Neuronal stem cell (in vitro differentiated cells): ENCODE measurements at regions not wholly inside any gene's neighbourhood (a gene's known extent, or its start where the extent isn't known, plus 50 kb on each side); places are given as distances from the start of the nearest gene placed in this dataset.
"Not testable (repeated sequence)": the region's sequence is repeated elsewhere in the genome, so short reads cannot be mapped to it uniquely, and the experiment has no call there.

Experiments
- DNase-seq: peaks from one replicate; pipeline ENCODE4 v3.0.0-alpha.2; 2013; ENCODE audit warnings: low spot score
- H2AFZ ChIP-seq: one replicate; pipeline ENCODE4 v1.6.1; 2013; ENCODE audit warnings: mild to moderate bottlenecking, low read length, inconsistent platforms
- H2AK5ac ChIP-seq: 2 replicates; pipeline ENCODE4 v1.6.1; 2013; ENCODE audit warnings: low read depth, mild to moderate bottlenecking, inconsistent platforms, low read length, moderate library complexity, mixed read lengths
- H2BK120ac ChIP-seq: 2 replicates; pipeline ENCODE4 v1.6.1; 2013; ENCODE audit warnings: low read depth, mild to moderate bottlenecking, inconsistent platforms, low read length, moderate library complexity, mixed read lengths
- H2BK12ac ChIP-seq: one replicate; pipeline ENCODE4 v1.6.1; 2013; ENCODE audit warnings: low read length, inconsistent platforms
- H2BK15ac ChIP-seq: 2 replicates; pipeline ENCODE4 v1.6.1; 2013; ENCODE audit warnings: mild to moderate bottlenecking, low read length, inconsistent platforms, mixed read lengths
- H2BK5ac ChIP-seq: one replicate; pipeline ENCODE4 v1.6.1; 2013; ENCODE audit warnings: inconsistent platforms, mild to moderate bottlenecking, low read length, moderate library complexity
- H3K14ac ChIP-seq: one replicate; pipeline ENCODE4 v1.6.1; 2013; ENCODE audit warnings: low read length, inconsistent platforms
- H3K18ac ChIP-seq: 2 replicates; pipeline ENCODE4 v1.6.1; 2013; ENCODE audit warnings: low read length, inconsistent platforms
- H3K23ac ChIP-seq: 2 replicates; pipeline ENCODE4 v1.6.1; 2013; ENCODE audit warnings: low read depth, mild to moderate bottlenecking, mixed read lengths, low read length, inconsistent platforms; ENCODE audit not compliant: poor library complexity
- H3K27ac ChIP-seq: replicated peaks from 3 replicates; pipeline ENCODE4 v1.5.1; 2013; ENCODE audit warnings: low read length, inconsistent platforms
- H3K27me3 ChIP-seq, 3 experiments: 2 replicates each; pipeline ENCODE4 v1.6.1; 2013; ENCODE audit warnings: low read length in 3 of 3, mild to moderate bottlenecking in 2 of 3, inconsistent platforms in 1 of 3, low read depth in 1 of 3, mixed read lengths in 1 of 3, moderate library complexity in 1 of 3; ENCODE audit not compliant: control insufficient read depth in 3 of 3, insufficient read depth in 3 of 3
- H3K36me3 ChIP-seq, 2 donors: replicated peaks in 1 of 2; 2 replicates each; pipeline ENCODE4 v1.6.1; 2013; ENCODE audit warnings: low read length in 2 of 2; ENCODE audit not compliant: control insufficient read depth in 2 of 2, insufficient read depth in 2 of 2
- H3K4ac ChIP-seq: 2 replicates; pipeline ENCODE4 v1.6.1; 2013; ENCODE audit warnings: inconsistent platforms, mild to moderate bottlenecking, low read length, moderate library complexity
- H3K4me1 ChIP-seq, 2 donors: 1 replicate in 1 of 2; 2 replicates in 1 of 2; pipeline ENCODE4 v1.6.1; 2013; ENCODE audit warnings: low read length in 2 of 2, low read depth in 1 of 2; ENCODE audit not compliant: control insufficient read depth in 2 of 2, insufficient read depth in 1 of 2
- H3K4me2 ChIP-seq: one replicate; pipeline ENCODE4 v1.6.1; 2013; ENCODE audit warnings: mild to moderate bottlenecking, low read length, inconsistent platforms; ENCODE audit not compliant: insufficient read depth, poor library complexity, severe bottlenecking
- H3K4me3 ChIP-seq, 2 donors: 2 replicates each; pipeline ENCODE4 v1.5.1; 2013; ENCODE audit warnings: low read length in 2 of 2, mild to moderate bottlenecking in 2 of 2, inconsistent platforms in 1 of 2, moderate library complexity in 1 of 2
- H3K79me1 ChIP-seq: one replicate; pipeline ENCODE4 v1.6.1; 2013; ENCODE audit warnings: low read depth, mild to moderate bottlenecking, inconsistent platforms, low read length, moderate library complexity
- H3K9ac ChIP-seq: one replicate; pipeline ENCODE4 v1.6.1; 2013; ENCODE audit warnings: mild to moderate bottlenecking, low read depth, low read length, inconsistent platforms; ENCODE audit not compliant: poor library complexity
- H3K9me3 ChIP-seq, 2 donors: replicated peaks in 1 of 2; 2 replicates each; pipeline versions ENCODE3 to v1.6.1; 2013; ENCODE audit warnings: low read length in 2 of 2, mild to moderate bottlenecking in 2 of 2, inconsistent platforms in 1 of 2, low read depth in 1 of 2, mixed read lengths in 1 of 2, moderate library complexity in 1 of 2; ENCODE audit not compliant: control insufficient read depth in 2 of 2, insufficient read depth in 1 of 2
- H4K8ac ChIP-seq: one replicate; pipeline ENCODE4 v1.6.1; 2013; ENCODE audit warnings: low read depth, mild to moderate bottlenecking, inconsistent platforms, low read length, moderate library complexity
- H4K91ac ChIP-seq: one replicate; pipeline ENCODE4 v1.6.1; 2013; ENCODE audit warnings: low read length, low read depth, mild to moderate bottlenecking, inconsistent platforms; ENCODE audit not compliant: poor library complexity
- WGBS, 2 donors: extraction: QIAGEN DNeasy Blood & Tissue Kit; methylation state at CpG; one replicate each; pipeline ENCODE4 v1.1.7; 2013; ENCODE audit warnings: missing lambda C conversion rate in 2 of 2, mixed read lengths in 1 of 2; ENCODE audit not compliant: insufficient read length in 2 of 2, insufficient replicate concordance in 1 of 2; ENCODE audit errors: extremely low coverage in 2 of 2; 5-methylcytosine and 5-hydroxymethylcytosine counted together

DNA sequence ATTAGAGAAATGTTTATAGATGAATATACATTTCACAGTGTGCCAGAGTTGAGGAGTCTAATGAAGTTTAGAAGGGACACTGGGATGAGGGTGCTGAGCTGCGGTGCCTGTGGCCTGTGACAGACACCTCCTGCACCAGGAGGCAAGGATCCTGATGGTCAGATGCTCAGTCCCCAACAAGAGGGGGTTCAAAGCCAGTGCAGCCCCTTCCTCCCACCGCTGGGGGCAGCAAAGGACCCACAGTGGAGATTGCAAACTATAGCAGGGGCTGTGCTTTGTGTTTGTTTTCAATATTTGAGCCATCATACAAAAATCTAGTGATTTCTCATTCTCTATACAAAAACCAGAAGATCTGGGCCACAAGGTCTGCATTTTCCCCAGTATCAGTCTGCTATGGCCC, 170.5 kb upstream of the PLGLB2 start:
- not testable (repeated sequence) for H3K9me3 ChIP-seq, H2AK5ac ChIP-seq, H4K8ac ChIP-seq, H3K4me1 ChIP-seq, H4K91ac ChIP-seq, H3K27me3 ChIP-seq, H2AFZ ChIP-seq, DNase-seq, H3K9ac ChIP-seq, H3K4ac ChIP-seq, H3K36me3 ChIP-seq, H3K18ac ChIP-seq, H3K79me1 ChIP-seq, H2BK5ac ChIP-seq, H3K4me2 ChIP-seq, H3K27ac ChIP-seq, H3K14ac ChIP-seq, H3K23ac ChIP-seq, H2BK120ac ChIP-seq, H3K4me3 ChIP-seq, H2BK15ac ChIP-seq, H2BK12ac ChIP-seq
- WGBS, 2 donors: no CpG with 5 or more reads among the region's 2 CpGs

GRCh38 chr2:87582152-87582551, 165.7 kb upstream of the PLGLB2 start:
- H3K4me1 ChIP-seq, DNase-seq, H2BK12ac ChIP-seq, H2BK15ac ChIP-seq, H3K4me2 ChIP-seq, H3K79me1 ChIP-seq, H2BK5ac ChIP-seq, H2BK120ac ChIP-seq, H3K4me3 ChIP-seq, H3K27me3 ChIP-seq, H3K9ac ChIP-seq, H3K4ac ChIP-seq, H3K14ac ChIP-seq, H2AFZ ChIP-seq, H2AK5ac ChIP-seq, H3K9me3 ChIP-seq, H4K91ac ChIP-seq, H3K23ac ChIP-seq, H3K18ac ChIP-seq, H4K8ac ChIP-seq, H3K36me3 ChIP-seq, H3K27ac ChIP-seq: not testable (repeated sequence)
- no CpG with 5 or more reads among the region's 4 CpGs for WGBS, 2 donors

GRCh38 chr2:87582579-87582978, 165.3 kb upstream of the PLGLB2 start:
- H4K91ac ChIP-seq, H3K4me3 ChIP-seq, H3K18ac ChIP-seq, H2AFZ ChIP-seq, H2BK5ac ChIP-seq, H3K4me2 ChIP-seq, H3K23ac ChIP-seq, H2BK120ac ChIP-seq, H3K9ac ChIP-seq, H2BK12ac ChIP-seq, H2AK5ac ChIP-seq, DNase-seq, H3K4me1 ChIP-seq, H3K14ac ChIP-seq, H3K27ac ChIP-seq, H4K8ac ChIP-seq, H3K9me3 ChIP-seq, H3K36me3 ChIP-seq, H2BK15ac ChIP-seq, H3K27me3 ChIP-seq, H3K4ac ChIP-seq, H3K79me1 ChIP-seq: not testable (repeated sequence)

- H2AFZ ChIP-seq, H3K9ac ChIP-seq, H2AK5ac ChIP-seq, H3K4ac ChIP-seq, H2BK5ac ChIP-seq, H3K4me3 ChIP-seq, H3K14ac ChIP-seq, H3K79me1 ChIP-seq, H3K27me3 ChIP-seq, H3K18ac ChIP-seq, H3K4me1 ChIP-seq, H4K91ac ChIP-seq, DNase-seq, H3K36me3 ChIP-seq, H3K9me3 ChIP-seq, H2BK120ac ChIP-seq, H2BK15ac ChIP-seq, H3K4me2 ChIP-seq, H2BK12ac ChIP-seq, H4K8ac ChIP-seq, H3K23ac ChIP-seq, H3K27ac ChIP-seq: not testable (repeated sequence)
- WGBS, 2 donors: no CpG with 5 or more reads among the region's 2 CpGs
Observed at GRCh38 chr2:87583370-87583769, 164.5 kb upstream of the PLGLB2 start.
